Astrocyte (in vitro differentiated cells and primary cell): ENCODE measurements at regions not wholly inside any gene's neighbourhood (a gene's known extent, or its start where the extent isn't known, plus 50 kb on each side); places are given as distances from the start of the nearest gene placed in this dataset.
"Not testable (repeated sequence)": the region's sequence is repeated elsewhere in the genome, so short reads cannot be mapped to it uniquely, and the experiment has no call there.

Experiments
- DNase-seq: peaks from one replicate; pipeline ENCODE4 v3.0.0-alpha.2; 2010; ENCODE audit warnings: low read depth
- FAIRE-seq: peaks from 2 replicates; lab custom pipeline; 2011; peaks lifted over from hg19 to GRCh38; lab: Jason Lieb, UNC
- H2AFZ ChIP-seq: 2 replicates; pipeline ENCODE4 v1.6.0; 2012; ENCODE audit warnings: low read depth, low read length, inconsistent platforms
- H3K27ac ChIP-seq: 2 replicates; pipeline ENCODE4 v1.5.1; 2011; ENCODE audit warnings: low read depth, low read length, inconsistent platforms
- H3K27me3 ChIP-seq: 2 replicates; pipeline ENCODE4 v1.6.0; 2011; ENCODE audit warnings: low read length, inconsistent platforms; ENCODE audit not compliant: insufficient read depth
- H3K36me3 ChIP-seq: 2 replicates; pipeline ENCODE4 v1.5.1; 2011; ENCODE audit warnings: low read length, inconsistent platforms; ENCODE audit not compliant: insufficient read depth
- H3K4me1 ChIP-seq: 2 replicates; pipeline ENCODE4 v1.5.1; 2011; ENCODE audit warnings: low read length, inconsistent platforms; ENCODE audit not compliant: insufficient read depth
- H3K4me2 ChIP-seq: 2 replicates; pipeline ENCODE4 v1.6.0; 2012; ENCODE audit warnings: low read length, inconsistent platforms
- H3K4me3 ChIP-seq: 2 replicates; pipeline ENCODE4 v1.5.1; 2011; ENCODE audit warnings: low read depth, mild to moderate bottlenecking, low read length, inconsistent platforms; ENCODE audit not compliant: insufficient read depth
- H3K79me2 ChIP-seq: 2 replicates; pipeline ENCODE4 v1.6.0; 2012; ENCODE audit warnings: mild to moderate bottlenecking, low read length, inconsistent platforms; ENCODE audit not compliant: insufficient read depth
- H3K9ac ChIP-seq: 2 replicates; pipeline ENCODE4 v1.6.0; 2012; ENCODE audit warnings: mild to moderate bottlenecking, low read length, inconsistent platforms
- H3K9me3 ChIP-seq: 2 replicates; pipeline ENCODE4 v1.5.1; 2012; ENCODE audit warnings: low read depth, mild to moderate bottlenecking, low read length, inconsistent platforms; ENCODE audit not compliant: insufficient read depth
- H4K20me1 ChIP-seq: 2 replicates; pipeline ENCODE4 v1.6.0; 2012; ENCODE audit warnings: low read length, inconsistent platforms; ENCODE audit not compliant: insufficient read depth
- H3K27ac Mint-ChIP-seq: one replicate; pipeline ENCODE4 v1.8.0; 2021; ENCODE audit warnings: mild to moderate bottlenecking, mixed read lengths; ENCODE audit not compliant: unreplicated experiment
- H3K27me3 Mint-ChIP-seq: one replicate; pipeline ENCODE4 v1.8.0; 2021; ENCODE audit warnings: low read depth, mixed read lengths; ENCODE audit not compliant: unreplicated experiment
- H3K36me3 Mint-ChIP-seq: one replicate; pipeline ENCODE4 v1.8.0; 2021; ENCODE audit warnings: low read depth, mixed read lengths; ENCODE audit not compliant: unreplicated experiment
- H3K4me1 Mint-ChIP-seq: one replicate; pipeline ENCODE4 v1.8.0; 2021; ENCODE audit warnings: low read depth, mixed read lengths; ENCODE audit not compliant: unreplicated experiment
- H3K4me3 Mint-ChIP-seq: one replicate; pipeline ENCODE4 v1.8.0; 2021; ENCODE audit warnings: mild to moderate bottlenecking, moderate library complexity, mixed read lengths; ENCODE audit not compliant: unreplicated experiment
- H3K9me3 Mint-ChIP-seq: one replicate; pipeline ENCODE4 v1.8.0; 2021; ENCODE audit warnings: mild to moderate bottlenecking, mixed read lengths; ENCODE audit not compliant: unreplicated experiment
- CTCF ChIP-seq: IDR thresholded peaks from 2 replicates; pipeline ENCODE4 v1.5.1; 2011; ENCODE audit warnings: low read depth, mild to moderate bottlenecking, inconsistent platforms, low read length, moderate library complexity; ENCODE audit not compliant: insufficient read depth
- EZH2 ChIP-seq: IDR thresholded peaks from 2 replicates; pipeline ENCODE4 v1.6.1; 2012; ENCODE audit warnings: mild to moderate bottlenecking, low read length, inconsistent platforms; ENCODE audit not compliant: insufficient read depth

- Histone ChIP-seq H4K20me1 (no peaks in the 10 kb centered on the region), H3K27me3 (no peaks in the 10 kb centered on the region), H2AFZ (no peak overlapping the region), H3K36me3 (no peaks in the 10 kb centered on the region), H3K4me3 (no peak overlapping the region), H3K9ac (no peak overlapping the region), H3K9me3 (no peaks in the 10 kb centered on the region), H3K27ac (no peak overlapping the region), H3K79me2 (no peaks in the 10 kb centered on the region), H3K4me2 (no peak overlapping the region), H3K4me1 (no peaks in the 10 kb centered on the region)
- Mint-ChIP-seq H3K9me3 (no peaks in the 10 kb centered on the region), H3K4me3 (no peak overlapping the region), H3K27ac (no peak overlapping the region), H3K36me3 (no peaks in the 10 kb centered on the region), H3K27me3 (no peaks in the 10 kb centered on the region), H3K4me1 (no peaks in the 10 kb centered on the region)
- no peak for FAIRE-seq
- no peak for DNase-seq
- no peak for TF ChIP-seq EZH2
- TF ChIP-seq CTCF = no peak
These were observed 197.8 kb upstream of the PZP start for GRCh38 chr12:9405886-9406563.

DNA sequence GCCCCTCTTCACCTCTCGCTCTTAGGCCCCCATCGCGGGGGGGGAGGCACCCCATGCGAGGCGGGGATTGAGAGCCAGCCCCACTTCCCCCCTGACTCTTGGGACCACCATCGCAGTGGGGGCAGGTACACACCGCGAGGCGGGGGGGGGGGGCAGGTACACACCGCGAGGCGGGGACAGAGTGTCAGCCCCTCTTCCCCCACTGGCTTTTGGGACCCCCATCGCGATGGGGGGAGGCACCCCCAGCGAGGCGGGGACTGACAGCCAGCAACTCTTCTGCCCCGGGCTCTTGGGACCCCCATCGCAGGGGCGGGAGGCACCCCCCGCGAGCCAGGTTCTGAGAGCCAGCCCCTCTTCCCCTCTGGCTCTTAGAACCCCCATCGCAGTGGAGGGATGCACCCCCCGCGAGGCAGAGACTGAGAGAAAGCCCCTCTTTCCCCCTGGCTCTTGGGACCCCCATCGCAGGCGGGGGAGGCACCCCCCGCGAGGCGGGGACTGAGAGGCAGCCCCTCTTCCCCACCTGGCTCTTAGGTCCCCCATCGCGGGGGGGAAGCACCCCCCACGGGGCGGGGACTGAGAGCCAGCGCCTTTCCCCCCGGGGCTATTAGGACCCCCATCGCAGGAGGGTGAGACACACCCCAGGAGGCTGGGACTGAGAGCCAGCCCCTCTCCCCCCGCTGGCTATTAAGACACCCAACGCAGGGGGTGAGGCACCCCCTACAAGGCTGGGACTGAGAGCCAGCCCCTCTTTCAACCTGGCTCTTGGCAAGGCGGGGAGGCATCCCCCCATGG is 196.5 kb upstream of the PZP start:
- H3K27ac Mint-ChIP-seq = no peak overlapping the region
- no peak overlapping the region for H3K4me3 ChIP-seq
- no peak overlapping the region for H3K27ac ChIP-seq
- H3K9me3 ChIP-seq = no peaks in the 10 kb centered on the region
- H2AFZ ChIP-seq = no peak overlapping the region
- H3K4me1 ChIP-seq = no peaks in the 10 kb centered on the region
- H3K79me2 ChIP-seq = no peaks in the 10 kb centered on the region
- no peaks in the 10 kb centered on the region for H3K36me3 Mint-ChIP-seq
- TF ChIP-seq CTCF (no peak), EZH2 (no peak)
- no peaks in the 10 kb centered on the region for H3K9me3 Mint-ChIP-seq
- no peaks in the 10 kb centered on the region for H3K27me3 ChIP-seq
- H3K36me3 ChIP-seq = no peaks in the 10 kb centered on the region
- H3K4me1 Mint-ChIP-seq = no peaks in the 10 kb centered on the region
- H3K9ac ChIP-seq = no peak overlapping the region
- H3K27me3 Mint-ChIP-seq = no peaks in the 10 kb centered on the region
- no peaks in the 10 kb centered on the region for H4K20me1 ChIP-seq
- no peak overlapping the region for H3K4me3 Mint-ChIP-seq
- DNase-seq = no peak
- no peak for FAIRE-seq
- no peak overlapping the region for H3K4me2 ChIP-seq

DNA sequence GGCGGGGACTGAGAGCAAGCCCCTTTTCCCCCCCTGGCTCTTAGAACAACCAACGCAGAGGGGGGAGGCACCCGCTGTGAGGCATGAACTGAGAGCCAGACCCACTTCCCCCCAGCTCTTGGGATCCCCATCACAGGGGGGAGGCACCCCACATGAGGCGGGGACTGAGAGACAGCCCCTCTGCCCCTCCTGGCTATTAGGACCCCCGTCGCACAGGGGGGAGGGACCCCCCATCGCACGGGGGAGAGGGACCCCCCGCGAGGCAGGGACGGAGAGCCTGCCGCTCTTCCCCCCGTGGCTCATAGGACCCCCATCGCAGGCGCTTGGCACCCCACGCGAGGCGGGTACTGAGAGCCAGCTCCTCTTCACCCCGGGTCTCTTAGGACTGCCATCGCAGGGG is 195.8 kb upstream of the PZP start:
- Histone ChIP-seq H3K4me1 (no peaks in the 10 kb centered on the region), H3K36me3 (no peaks in the 10 kb centered on the region), H3K9ac (no peak overlapping the region), H3K4me2 (no peak overlapping the region), H3K27me3 (no peaks in the 10 kb centered on the region), H4K20me1 (no peaks in the 10 kb centered on the region), H3K4me3 (no peak overlapping the region), H3K79me2 (no peaks in the 10 kb centered on the region), H3K9me3 (no peaks in the 10 kb centered on the region), H2AFZ (no peak overlapping the region), H3K27ac (no peak overlapping the region)
- FAIRE-seq = no peak
- H3K27me3 Mint-ChIP-seq = no peaks in the 10 kb centered on the region
- no peaks in the 10 kb centered on the region for H3K9me3 Mint-ChIP-seq
- H3K4me3 Mint-ChIP-seq = no peak overlapping the region
- no peaks in the 10 kb centered on the region for H3K36me3 Mint-ChIP-seq
- TF ChIP-seq CTCF = no peak
- TF ChIP-seq EZH2 = no peak
- DNase-seq = no peak
- no peaks in the 10 kb centered on the region for H3K4me1 Mint-ChIP-seq
- H3K27ac Mint-ChIP-seq = no peak overlapping the region

GRCh38 chr12:9402432-9403040 is 194.3 kb upstream of the PZP start:
- not testable (repeated sequence) for H3K9me3 ChIP-seq, H3K4me3 ChIP-seq, H2AFZ ChIP-seq, H3K4me2 ChIP-seq, H3K27ac ChIP-seq, H3K79me2 ChIP-seq, H3K9ac ChIP-seq, H3K36me3 Mint-ChIP-seq, FAIRE-seq, H3K27me3 Mint-ChIP-seq, H3K4me1 ChIP-seq, H3K4me1 Mint-ChIP-seq, H4K20me1 ChIP-seq, H3K27me3 ChIP-seq, H3K4me3 Mint-ChIP-seq, H3K36me3 ChIP-seq, H3K27ac Mint-ChIP-seq, H3K9me3 Mint-ChIP-seq, DNase-seq
